PC-9 (cell line): ENCODE measurements at regions not wholly inside any gene's neighbourhood (a gene's known extent, or its start where the extent isn't known, plus 50 kb on each side); places are given as distances from the start of the nearest gene placed in this dataset.

Source experiments
- BruUV-seq: library from RNA; stranded (reverse); fragments of 400-500 nt; replicated peaks from 2 replicates; lab custom pipeline; 2021; lab: Mats Ljungman, UMichigan
- CTCF ChIA-PET: fragments of 300-600 bp; sonication (Branson Sonifier 250); formaldehyde crosslinking; loops from one replicate; lab custom pipeline; 2022; ENCODE audit warnings: antibody characterized with exemption; lab: Charles Lee
- POLR2A ChIA-PET: fragments of 300-600 bp; sonication (Branson Sonifier 250); formaldehyde crosslinking; loops from one replicate; lab custom pipeline; 2022; ENCODE audit warnings: antibody characterized with exemption; ENCODE audit not compliant: unreplicated experiment; lab: Charles Lee
- DNase-seq, 2 experiments: peaks; one replicate each; pipeline versions ENCODE4 v3.0.0 to v3.0.0-alpha.2; 2015 to 2022; ENCODE audit warnings: mixed read lengths in 1 of 2
- H2AFZ ChIP-seq: fragments of 200-600 bp; sonication (generic); 2 replicates; pipeline ENCODE4 v1.8.1; 2017; ENCODE audit warnings: antibody characterized with exemption
- H3F3A ChIP-seq: fragments of 200-600 bp; sonication (generic); 2 replicates; pipeline ENCODE4 v1.8.1; 2017; ENCODE audit warnings: antibody characterized with exemption, mild to moderate bottlenecking, low read depth; ENCODE audit not compliant: insufficient read depth
- H3K27ac ChIP-seq: fragments of 200-600 bp; sonication (generic); 2 replicates; pipeline ENCODE4 v1.6.1; 2016; ENCODE audit warnings: mixed run types
- H3K27me3 ChIP-seq: fragments of 200-600 bp; sonication (generic); 2 replicates; pipeline ENCODE4 v1.6.1; 2016; ENCODE audit warnings: low read depth, mixed run types; ENCODE audit not compliant: insufficient read depth
- H3K36me3 ChIP-seq: fragments of 200-600 bp; sonication (generic); 2 replicates; pipeline ENCODE4 v1.6.1; 2016; ENCODE audit warnings: low read depth, mixed run types
- H3K4me1 ChIP-seq: fragments of 200-600 bp; sonication (generic); replicated peaks from 2 replicates; pipeline ENCODE4 v1.6.1; 2016; ENCODE audit warnings: mixed run types; ENCODE audit not compliant: insufficient read depth
- H3K4me2 ChIP-seq: fragments of 200-600 bp; sonication (generic); 2 replicates; pipeline ENCODE4 v1.6.1; 2017; ENCODE audit warnings: mixed run types
- H3K4me3 ChIP-seq: fragments of 200-600 bp; sonication (generic); 2 replicates; pipeline ENCODE4 v1.6.1; 2016; ENCODE audit warnings: mixed run types
- H3K79me2 ChIP-seq: fragments of 200-600 bp; sonication (generic); 2 replicates; pipeline ENCODE4 v1.6.1; 2017; ENCODE audit warnings: low read depth, mixed run types
- H3K9me2 ChIP-seq: fragments of 200-600 bp; sonication (generic); 2 replicates; pipeline ENCODE4 v1.8.1; 2017; ENCODE audit warnings: mild to moderate bottlenecking; ENCODE audit not compliant: insufficient read depth
- H3K9me3 ChIP-seq: fragments of 200-600 bp; sonication (generic); 2 replicates; pipeline ENCODE4 v1.8.1; 2016; ENCODE audit warnings: low read depth; ENCODE audit not compliant: insufficient read depth
- H4K20me1 ChIP-seq: fragments of 200-600 bp; sonication (generic); 2 replicates; pipeline ENCODE4 v1.8.1; 2017; ENCODE audit not compliant: insufficient read depth
- EZH2 ChIP-seq: fragments of 200-600 bp; sonication (generic); IDR thresholded peaks from 2 replicates; pipeline ENCODE4 v1.8.0; 2017; ENCODE audit warnings: antibody characterized with exemption, low read depth
- intact Hi-C: fragments of 100-400 bp; cut with micrococcal nuclease; formaldehyde crosslinking; loops from one replicate; pipeline ENCODE4 v1.10.0; 2022; ENCODE audit not compliant: unreplicated experiment
- TF ChIP-seq, protein P1 (sequence below): fragments of 200-600 bp; sonication (generic); conservative IDR thresholded peaks from 2 replicates; pipeline ENCODE4 v1.6.1; 2017; ENCODE audit warnings: mixed run types, antibody characterized with exemption, mild to moderate bottlenecking, moderate library complexity

DNA sequence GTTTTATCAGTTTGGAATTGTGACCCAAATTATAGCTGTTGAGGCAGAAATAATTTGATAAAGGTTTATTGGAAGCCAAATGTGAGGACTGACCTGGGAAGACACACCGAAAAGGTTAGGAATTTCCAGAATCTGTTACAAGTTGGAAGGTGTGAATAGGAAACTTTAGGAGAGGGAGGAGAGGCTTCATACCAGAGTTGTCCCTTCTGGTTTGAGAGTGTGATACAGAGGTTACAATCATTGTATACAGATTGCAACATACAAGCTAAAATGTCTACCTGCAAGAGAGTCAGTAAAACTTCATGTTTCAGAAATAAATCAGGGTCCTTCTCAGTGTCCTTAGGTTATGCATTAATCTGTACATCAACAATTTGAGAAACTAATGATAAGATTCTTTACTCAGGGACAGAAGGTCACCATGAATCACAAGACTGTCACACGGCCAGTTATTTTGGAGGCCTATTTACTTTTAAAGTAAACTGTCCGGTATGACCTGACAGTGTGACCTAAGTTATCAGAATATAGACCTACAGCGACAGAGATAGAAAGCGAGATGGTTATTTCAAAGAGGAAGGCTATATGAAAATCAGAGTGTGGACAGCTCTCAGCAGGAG, 204.9 kb upstream of the CTNND2 start:
- ChIA-PET CTCF (no interaction called here), POLR2A (no interaction called here)
- no peak for DNase-seq
- no peaks in the 10 kb centered on the region for H3K9me3 ChIP-seq
- H3K27ac ChIP-seq: no peak overlapping the region
- BruUV-seq: no TSS peak
- H3F3A ChIP-seq: no peaks in the 10 kb centered on the region
- intact Hi-C loops: no loop called here
- no peaks in the 10 kb centered on the region for H4K20me1 ChIP-seq
- H3K4me1 ChIP-seq: no peaks in the 10 kb centered on the region
- no peak overlapping the region for H3K4me3 ChIP-seq
- no peak overlapping the region for H3K4me2 ChIP-seq
- H3K9me2 ChIP-seq: no peaks in the 10 kb centered on the region
- H3K27me3 ChIP-seq: no peaks in the 10 kb centered on the region
- no peaks in the 10 kb centered on the region for H3K36me3 ChIP-seq
- TF ChIP-seq EZH2: no peak
- TF ChIP-seq, protein P1, sequence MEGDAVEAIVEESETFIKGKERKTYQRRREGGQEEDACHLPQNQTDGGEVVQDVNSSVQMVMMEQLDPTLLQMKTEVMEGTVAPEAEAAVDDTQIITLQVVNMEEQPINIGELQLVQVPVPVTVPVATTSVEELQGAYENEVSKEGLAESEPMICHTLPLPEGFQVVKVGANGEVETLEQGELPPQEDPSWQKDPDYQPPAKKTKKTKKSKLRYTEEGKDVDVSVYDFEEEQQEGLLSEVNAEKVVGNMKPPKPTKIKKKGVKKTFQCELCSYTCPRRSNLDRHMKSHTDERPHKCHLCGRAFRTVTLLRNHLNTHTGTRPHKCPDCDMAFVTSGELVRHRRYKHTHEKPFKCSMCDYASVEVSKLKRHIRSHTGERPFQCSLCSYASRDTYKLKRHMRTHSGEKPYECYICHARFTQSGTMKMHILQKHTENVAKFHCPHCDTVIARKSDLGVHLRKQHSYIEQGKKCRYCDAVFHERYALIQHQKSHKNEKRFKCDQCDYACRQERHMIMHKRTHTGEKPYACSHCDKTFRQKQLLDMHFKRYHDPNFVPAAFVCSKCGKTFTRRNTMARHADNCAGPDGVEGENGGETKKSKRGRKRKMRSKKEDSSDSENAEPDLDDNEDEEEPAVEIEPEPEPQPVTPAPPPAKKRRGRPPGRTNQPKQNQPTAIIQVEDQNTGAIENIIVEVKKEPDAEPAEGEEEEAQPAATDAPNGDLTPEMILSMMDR: no peak
- 0 out of 2 replicates have a peak overlapping the region, but pooled peaks have one; percentile 10 for H2AFZ ChIP-seq
- H3K79me2 ChIP-seq: no peaks in the 10 kb centered on the region

DNA sequence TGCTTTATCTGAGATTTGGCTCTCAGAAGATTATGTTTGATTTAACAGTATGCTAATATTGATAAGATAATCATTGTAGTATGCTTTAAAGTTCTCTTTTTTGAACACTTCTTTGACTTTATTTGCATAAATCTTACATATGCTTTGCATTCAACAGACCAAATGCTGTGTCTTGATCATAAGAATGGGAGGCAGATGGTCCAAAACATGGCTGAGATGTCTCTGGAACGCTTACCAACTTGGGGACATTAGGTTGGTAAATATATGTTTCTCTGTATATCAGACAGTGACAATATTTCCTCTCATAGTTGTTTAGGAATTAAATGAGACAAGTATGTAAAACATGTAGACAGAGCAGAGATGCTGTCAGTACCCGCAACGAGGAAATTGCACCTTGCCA, 197.9 kb upstream of the CTNND2 start:
- Histone ChIP-seq H3K4me1 (no peaks in the 10 kb centered on the region), H3K4me3 (no peak overlapping the region), H3K27ac (no peak overlapping the region), H2AFZ (no peak overlapping the region), H3K9me3 (no peaks in the 10 kb centered on the region), H3K27me3 (no peaks in the 10 kb centered on the region), H3K9me2 (no peaks in the 10 kb centered on the region; the same call in 1 of the 2 replicates), H4K20me1 (no peaks in the 10 kb centered on the region), H3K79me2 (no peaks in the 10 kb centered on the region), H3K4me2 (no peak overlapping the region), H3F3A (no peaks in the 10 kb centered on the region), H3K36me3 (no peaks in the 10 kb centered on the region)
- intact Hi-C loops: no loop called here
- BruUV-seq: no TSS peak
- TF ChIP-seq, protein P1: no peak
- TF ChIP-seq EZH2: no peak
- ChIA-PET POLR2A (no interaction called here), CTCF (no interaction called here)
- no peak for DNase-seq

DNA sequence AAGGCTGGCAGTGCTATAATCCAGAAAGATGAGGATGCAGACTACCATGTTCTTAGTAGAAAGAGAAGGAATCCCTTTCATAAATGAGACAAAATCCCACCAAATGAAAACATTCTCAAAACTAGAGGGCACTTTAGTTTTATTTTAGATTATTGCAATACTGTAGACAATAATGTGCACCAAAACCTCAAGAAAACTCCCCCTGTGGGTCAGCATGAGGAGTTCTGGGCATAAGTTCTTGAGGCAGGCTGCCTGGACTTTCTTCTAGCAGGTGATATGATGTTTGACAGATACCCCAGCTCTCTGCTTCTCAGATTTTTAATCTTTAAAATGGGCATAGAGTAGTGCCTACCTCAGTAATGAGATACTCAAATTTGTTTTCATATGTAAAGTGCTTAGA, 196.3 kb upstream of the CTNND2 start:
- DNase-seq: no peak
- Histone ChIP-seq H3K4me2 (no peak overlapping the region), H3K9me2 (no peaks in the 10 kb centered on the region; the same call in 1 of the 2 replicates), H3F3A (no peaks in the 10 kb centered on the region), H3K9me3 (no peaks in the 10 kb centered on the region), H3K27me3 (no peaks in the 10 kb centered on the region), H3K4me3 (no peak overlapping the region), H3K4me1 (no peaks in the 10 kb centered on the region), H4K20me1 (no peaks in the 10 kb centered on the region), H3K79me2 (no peaks in the 10 kb centered on the region), H2AFZ (no peak overlapping the region), H3K27ac (no peak overlapping the region), H3K36me3 (no peaks in the 10 kb centered on the region)
- CTCF ChIA-PET: no interaction called here
- intact Hi-C loops: no loop called here
- POLR2A ChIA-PET: no interaction called here
- BruUV-seq: no TSS peak
- no peak for TF ChIP-seq EZH2
- TF ChIP-seq, protein P1: no peak
